ENCODE measurements at regions not wholly inside any gene's neighbourhood (a gene's known extent, or its start where the extent isn't known, plus 50 kb on each side); places are given as distances from the start of the nearest gene placed in this dataset.

DNA sequence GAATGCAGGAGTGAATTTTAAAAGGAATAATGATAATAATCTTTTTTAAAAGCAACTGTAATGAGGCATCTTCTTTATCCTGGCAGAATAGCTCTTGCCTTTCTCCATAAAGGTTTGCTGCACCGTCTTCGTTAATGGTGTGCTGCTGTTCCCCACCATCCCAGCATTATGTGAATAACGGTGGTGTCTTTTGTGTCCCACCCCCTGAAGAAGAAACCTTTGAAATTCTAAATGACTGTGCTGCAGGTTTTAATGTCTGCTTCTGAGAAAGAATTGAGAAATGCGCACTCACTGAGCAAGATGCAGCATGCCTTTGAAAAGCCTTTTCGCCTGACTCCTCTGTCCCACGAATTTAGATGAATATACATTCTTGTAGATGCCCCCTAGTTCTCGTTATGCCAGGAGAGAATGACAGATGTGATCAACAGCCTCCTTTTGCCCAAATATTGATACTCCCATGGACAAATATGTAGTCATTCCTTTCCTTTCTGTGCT is 246.1 kb upstream of the ZNF462 start:
- DNase-seq (ENCODE audit: low read depth), result no peak
- no peak overlapping the region for H3K4me3 ChIP-seq (replicated peaks; ENCODE audit: low read depth, low read length)
- no peak for TF ChIP-seq CTCF (IDR thresholded peaks at IDR 0.05; ENCODE audit: low read length, missing control alignments)

DNA sequence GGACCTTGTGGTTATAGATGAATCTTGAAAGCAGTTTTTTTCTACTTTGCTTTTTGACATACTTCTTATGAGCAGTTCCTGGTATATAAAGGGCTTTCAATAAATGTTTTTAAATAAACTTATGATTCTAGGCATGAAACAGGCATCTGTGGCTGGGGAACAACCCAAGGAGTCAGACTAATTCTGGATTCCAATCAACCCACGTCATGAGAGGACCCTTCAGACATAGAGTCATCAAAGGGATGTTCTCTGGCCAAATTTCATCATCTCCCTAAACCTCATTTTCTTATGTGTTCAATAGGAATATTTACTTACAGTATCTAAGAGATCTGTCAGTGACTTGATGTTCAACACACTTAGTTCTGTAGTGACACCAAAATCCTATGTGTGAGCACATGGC is 243.8 kb upstream of the ZNF462 start:
- TF ChIP-seq CTCF (IDR thresholded peaks at IDR 0.05; ENCODE audit: low read length, missing control alignments), result no peak
- DNase-seq (ENCODE audit: low read depth), result peak; percentile 8
- H3K4me3 ChIP-seq (replicated peaks; ENCODE audit: low read depth, low read length), result no peak overlapping the region

- no peak for DNase-seq (ENCODE audit: low read depth)
- no peak for TF ChIP-seq CTCF (IDR thresholded peaks at IDR 0.05; ENCODE audit: low read length, missing control alignments)
- no peak overlapping the region for H3K4me3 ChIP-seq (replicated peaks; ENCODE audit: low read depth, low read length)
Observed at GRCh38 chr9:106620081-106620480, 242.9 kb upstream of the ZNF462 start.

GRCh38 chr9:106620866-106621265 is 242.1 kb upstream of the ZNF462 start:
- no peak overlapping the region for H3K4me3 ChIP-seq (replicated peaks; ENCODE audit: low read depth, low read length)
- DNase-seq (ENCODE audit: low read depth), result no peak
- TF ChIP-seq CTCF (IDR thresholded peaks at IDR 0.05; ENCODE audit: low read length, missing control alignments), result no peak

DNA sequence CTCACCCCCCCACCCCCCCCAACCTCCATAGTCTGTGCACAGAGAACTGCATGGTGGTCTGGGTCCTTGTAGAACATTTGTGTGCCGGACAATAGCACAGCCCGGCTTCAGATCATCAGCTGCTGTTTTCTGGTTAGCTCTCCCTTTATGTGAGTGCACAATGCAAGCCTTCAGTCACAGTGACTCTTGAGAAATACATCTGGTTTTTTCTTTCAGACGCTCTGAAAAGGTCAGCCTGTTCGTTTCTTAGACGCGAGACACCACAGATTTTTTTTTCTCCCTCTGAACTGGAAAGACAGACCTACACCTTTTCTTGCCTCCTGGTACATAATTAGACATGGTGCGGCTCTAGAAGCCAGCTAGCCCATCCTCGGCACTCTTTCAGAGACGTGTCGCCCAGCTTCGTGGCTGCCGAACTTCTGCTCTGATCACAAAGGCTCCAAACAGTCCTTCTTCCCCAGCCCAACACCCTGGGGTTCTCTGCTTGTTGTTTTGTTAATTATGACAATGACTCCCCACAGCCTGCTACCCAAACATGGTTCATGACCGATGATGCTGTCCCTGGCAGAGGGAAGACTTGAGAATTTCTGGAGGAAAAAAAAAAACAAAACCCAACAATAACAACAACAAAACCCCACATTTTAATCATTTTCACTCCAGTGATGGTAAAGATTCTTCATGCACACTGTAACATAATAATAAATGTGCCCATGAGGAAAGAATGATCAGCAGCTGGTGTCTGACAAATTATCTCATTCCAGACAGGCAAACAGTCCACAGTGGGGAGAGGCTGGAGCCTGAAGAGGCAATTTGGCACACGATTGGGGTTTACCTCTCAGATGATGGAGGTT is 241.4 kb upstream of the ZNF462 start:
- H3K4me3 ChIP-seq (replicated peaks; ENCODE audit: low read depth, low read length), result no peak overlapping the region

DNA sequence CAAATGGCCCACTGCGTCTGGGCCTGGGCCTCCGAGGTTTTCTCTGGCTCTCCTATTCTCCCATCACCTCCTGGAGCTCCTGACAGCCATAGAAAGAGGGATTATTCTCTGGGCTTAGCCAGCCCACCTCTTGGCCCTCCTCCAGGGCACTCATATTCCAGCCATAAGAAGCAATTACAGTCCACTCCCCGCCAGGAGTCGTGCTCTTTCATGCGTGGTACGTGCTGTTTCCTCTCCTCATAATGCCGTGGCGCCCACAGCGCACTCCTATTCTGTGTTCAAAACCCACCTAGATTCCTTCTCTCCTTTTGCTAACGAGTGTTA is 240.8 kb upstream of the ZNF462 start:
- no peak for TF ChIP-seq CTCF (IDR thresholded peaks at IDR 0.05; ENCODE audit: low read length, missing control alignments)
- no peak for DNase-seq (ENCODE audit: low read depth)
- H3K4me3 ChIP-seq (replicated peaks; ENCODE audit: low read depth, low read length), result no peak overlapping the region

More for the DNA sequence above, 241.4 kb upstream of the ZNF462 start:
- no peak for TF ChIP-seq CTCF (IDR thresholded peaks at IDR 0.05; ENCODE audit: low read length, missing control alignments)
- DNase-seq (ENCODE audit: low read depth), result no peak

- no peak overlapping the region for H3K4me3 ChIP-seq (replicated peaks; ENCODE audit: low read depth, low read length)
- DNase-seq (ENCODE audit: low read depth), result no peak
- no peak for TF ChIP-seq CTCF (IDR thresholded peaks at IDR 0.05; ENCODE audit: low read length, missing control alignments)
Observed at GRCh38 chr9:106623558-106623957, 239.4 kb upstream of the ZNF462 start.

Data from fibroblast of pulmonary artery (primary cell).